ENCODE measurements at regions not wholly inside any gene's neighbourhood (a gene's known extent, or its start where the extent isn't known, plus 50 kb on each side); places are given as distances from the start of the nearest gene placed in this dataset.

- TF ChIP-seq CTCF (conservative IDR thresholded peaks at IDR 0.05) (no peak), ZFX (IDR thresholded peaks at IDR 0.05) (no peak)
- H3K27ac ChIP-seq: no peak overlapping the region
Observed at GRCh38 chr13:95352486-95352885, 51.2 kb upstream of the ABCC4 start.

GRCh38 chr13:95354156-95354555 is 52.9 kb upstream of the ABCC4 start:
- TF ChIP-seq ZFX (IDR thresholded peaks at IDR 0.05) (no peak), CTCF (conservative IDR thresholded peaks at IDR 0.05) (no peak)
- no peak overlapping the region for H3K27ac ChIP-seq

- H3K27ac ChIP-seq: no peak overlapping the region
- TF ChIP-seq CTCF (conservative IDR thresholded peaks at IDR 0.05) (no peak), ZFX (IDR thresholded peaks at IDR 0.05) (no peak)
Observed at GRCh38 chr13:95354680-95355487, 53.6 kb upstream of the ABCC4 start.

GRCh38 chr13:95355494-95355893 is 54.2 kb upstream of the ABCC4 start:
- TF ChIP-seq ZFX (IDR thresholded peaks at IDR 0.05): no peak
- no peak for TF ChIP-seq CTCF (conservative IDR thresholded peaks at IDR 0.05)
- H3K27ac ChIP-seq: no peak overlapping the region

- peak overlapping the region; percentile 37 for H3K27ac ChIP-seq
- TF ChIP-seq CTCF (conservative IDR thresholded peaks at IDR 0.05): no peak
- no peak for TF ChIP-seq ZFX (IDR thresholded peaks at IDR 0.05)
Observed at GRCh38 chr13:95356916-95357315, 55.7 kb upstream of the ABCC4 start.

- peak overlapping the region; percentile 37; the same call in 1 of the 2 replicates for H3K27ac ChIP-seq
- TF ChIP-seq ZFX (IDR thresholded peaks at IDR 0.05) (no peak), CTCF (conservative IDR thresholded peaks at IDR 0.05) (no peak)
Observed at GRCh38 chr13:95357875-95358274, 56.6 kb upstream of the ABCC4 start.

- peak overlapping the region; percentile 11; the same call in 1 of the 2 replicates for H3K27ac ChIP-seq
- no peak for TF ChIP-seq CTCF (conservative IDR thresholded peaks at IDR 0.05)
- TF ChIP-seq ZFX (IDR thresholded peaks at IDR 0.05): no peak
Observed at GRCh38 chr13:95360052-95360451, 58.8 kb upstream of the ABCC4 start.

All from C4-2B (cell line).